GM21529 (cell line): ENCODE measurements at regions not wholly inside any gene's neighbourhood (a gene's known extent, or its start where the extent isn't known, plus 50 kb on each side); places are given as distances from the start of the nearest gene placed in this dataset.

Experiments used
- ATAC-seq: cut with Tn5 transposase; IDR thresholded peaks from one replicate; pipeline ENCODE4 v1.9.1; 2021; ENCODE audit not compliant: unreplicated experiment

GRCh38 chr12:87689196-87689595 is 340.0 kb downstream of the C12orf50 start:
- ATAC-seq = no peak

GRCh38 chr12:87687362-87687761 is 341.8 kb downstream of the C12orf50 start:
- no peak for ATAC-seq

- no peak for ATAC-seq
These were observed 343.5 kb downstream of the C12orf50 start for GRCh38 chr12:87685696-87686095.

GRCh38 chr12:87679251-87679650 is 349.9 kb downstream of the C12orf50 start:
- ATAC-seq = no peak

GRCh38 chr12:87678453-87678852 is 350.7 kb downstream of the C12orf50 start:
- ATAC-seq = no peak

GRCh38 chr12:87676731-87677130 is 352.5 kb downstream of the C12orf50 start:
- no peak for ATAC-seq

- no peak for ATAC-seq
These were observed 357.4 kb downstream of the C12orf50 start for GRCh38 chr12:87671757-87672156.

GRCh38 chr12:87670448-87670847 is 358.8 kb downstream of the C12orf50 start:
- ATAC-seq = no peak

- ATAC-seq = no peak
These were observed 361.8 kb downstream of the C12orf50 start for GRCh38 chr12:87667378-87667777.

GRCh38 chr12:87661786-87662377 is 367.3 kb downstream of the C12orf50 start:
- peak; percentile 86 for ATAC-seq

GRCh38 chr12:87660987-87661774 is 368.0 kb downstream of the C12orf50 start:
- ATAC-seq = no peak

GRCh38 chr12:87660291-87660690 is 368.9 kb downstream of the C12orf50 start:
- no peak for ATAC-seq

- ATAC-seq = no peak
These were observed 372.9 kb downstream of the C12orf50 start for GRCh38 chr12:87656311-87656710.

GRCh38 chr12:87651670-87652425 is 377.4 kb downstream of the C12orf50 start:
- no peak for ATAC-seq

GRCh38 chr12:87642245-87642644 is 387.0 kb downstream of the C12orf50 start:
- ATAC-seq = no peak

GRCh38 chr12:87618199-87618598 is 411.0 kb downstream of the C12orf50 start:
- no peak for ATAC-seq

GRCh38 chr12:87612996-87613395 is 416.2 kb downstream of the C12orf50 start:
- no peak for ATAC-seq

- no peak for ATAC-seq
These were observed 420.9 kb downstream of the C12orf50 start for GRCh38 chr12:87608321-87608720.

- no peak for ATAC-seq
These were observed 425.5 kb downstream of the C12orf50 start for GRCh38 chr12:87603727-87604126.

- no peak for ATAC-seq
These were observed 429.7 kb downstream of the C12orf50 start for GRCh38 chr12:87599459-87599858.

GRCh38 chr12:87597114-87597513 is 432.1 kb downstream of the C12orf50 start:
- ATAC-seq = no peak

GRCh38 chr12:87596636-87597035 is 432.6 kb downstream of the C12orf50 start:
- ATAC-seq = no peak
